ENCODE measurements at regions not wholly inside any gene's neighbourhood (a gene's known extent, or its start where the extent isn't known, plus 50 kb on each side); places are given as distances from the start of the nearest gene placed in this dataset.
"Not testable (repeated sequence)": the region's sequence is repeated elsewhere in the genome, so short reads cannot be mapped to it uniquely, and the experiment has no call there.

- TF ChIP-seq, protein P1, sequence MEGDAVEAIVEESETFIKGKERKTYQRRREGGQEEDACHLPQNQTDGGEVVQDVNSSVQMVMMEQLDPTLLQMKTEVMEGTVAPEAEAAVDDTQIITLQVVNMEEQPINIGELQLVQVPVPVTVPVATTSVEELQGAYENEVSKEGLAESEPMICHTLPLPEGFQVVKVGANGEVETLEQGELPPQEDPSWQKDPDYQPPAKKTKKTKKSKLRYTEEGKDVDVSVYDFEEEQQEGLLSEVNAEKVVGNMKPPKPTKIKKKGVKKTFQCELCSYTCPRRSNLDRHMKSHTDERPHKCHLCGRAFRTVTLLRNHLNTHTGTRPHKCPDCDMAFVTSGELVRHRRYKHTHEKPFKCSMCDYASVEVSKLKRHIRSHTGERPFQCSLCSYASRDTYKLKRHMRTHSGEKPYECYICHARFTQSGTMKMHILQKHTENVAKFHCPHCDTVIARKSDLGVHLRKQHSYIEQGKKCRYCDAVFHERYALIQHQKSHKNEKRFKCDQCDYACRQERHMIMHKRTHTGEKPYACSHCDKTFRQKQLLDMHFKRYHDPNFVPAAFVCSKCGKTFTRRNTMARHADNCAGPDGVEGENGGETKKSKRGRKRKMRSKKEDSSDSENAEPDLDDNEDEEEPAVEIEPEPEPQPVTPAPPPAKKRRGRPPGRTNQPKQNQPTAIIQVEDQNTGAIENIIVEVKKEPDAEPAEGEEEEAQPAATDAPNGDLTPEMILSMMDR (IDR thresholded peaks at IDR 0.05) = not testable (repeated sequence)
- not testable (repeated sequence) for TF ChIP-seq POLR2A (IDR thresholded peaks at IDR 0.05)
Measured at GRCh38 chr10:10759806-10760205, 257.9 kb upstream of the CELF2 start.
